ENCODE measurements at regions not wholly inside any gene's neighbourhood (a gene's known extent, or its start where the extent isn't known, plus 50 kb on each side); places are given as distances from the start of the nearest gene placed in this dataset.

- H3K9me3 ChIP-seq (ENCODE audit: control insufficient read depth in 3 of 3, low read length in 3 of 3), result peaks cover 0 to 2% (median 0%) of the 10 kb centered on the region in 3 donors
- H3K4me1 ChIP-seq (ENCODE audit: control insufficient read depth in 3 of 3, insufficient read depth in 3 of 3, low read length in 3 of 3), result no peaks in the 10 kb centered on the region
- H3K36me3 ChIP-seq (ENCODE audit: control insufficient read depth in 3 of 3, insufficient read depth in 3 of 3, low read length in 3 of 3), result no peaks in the 10 kb centered on the region
- H3K4me3 ChIP-seq (ENCODE audit: low read length in 3 of 3), result no peak overlapping the region
- H3K27ac ChIP-seq (ENCODE audit: low read depth, low read length), result no peak overlapping the region
- H3K27me3 ChIP-seq (ENCODE audit: control insufficient read depth in 3 of 3, insufficient read depth in 3 of 3, low read length in 3 of 3), result no peaks in the 10 kb centered on the region
- no peak overlapping the region for H3K9ac ChIP-seq (ENCODE audit: low read depth in 1 of 3, low read length in 3 of 3)
These were observed 966.3 kb upstream of the POU3F3 start for GRCh38 chr2:103887625-103888024.

GRCh38 chr2:103896182-103896581, 957.7 kb upstream of the POU3F3 start:
- H3K9ac ChIP-seq (ENCODE audit: low read depth in 1 of 3, low read length in 3 of 3), result no peak overlapping the region
- no peaks in the 10 kb centered on the region for H3K36me3 ChIP-seq (ENCODE audit: control insufficient read depth in 3 of 3, insufficient read depth in 3 of 3, low read length in 3 of 3)
- H3K9me3 ChIP-seq (ENCODE audit: control insufficient read depth in 3 of 3, low read length in 3 of 3), result no peaks in the 10 kb centered on the region
- H3K27ac ChIP-seq (ENCODE audit: low read depth, low read length), result no peak overlapping the region
- H3K4me1 ChIP-seq (ENCODE audit: control insufficient read depth in 3 of 3, insufficient read depth in 3 of 3, low read length in 3 of 3), result no peaks in the 10 kb centered on the region
- H3K27me3 ChIP-seq (ENCODE audit: control insufficient read depth in 3 of 3, insufficient read depth in 3 of 3, low read length in 3 of 3), result no peaks in the 10 kb centered on the region
- H3K4me3 ChIP-seq (ENCODE audit: low read length in 3 of 3), result no peak overlapping the region

GRCh38 chr2:103898561-103898960, 955.4 kb upstream of the POU3F3 start:
- no peaks in the 10 kb centered on the region for H3K27me3 ChIP-seq (ENCODE audit: control insufficient read depth in 3 of 3, insufficient read depth in 3 of 3, low read length in 3 of 3)
- no peaks in the 10 kb centered on the region for H3K9me3 ChIP-seq (ENCODE audit: control insufficient read depth in 3 of 3, low read length in 3 of 3)
- H3K4me1 ChIP-seq (ENCODE audit: control insufficient read depth in 3 of 3, insufficient read depth in 3 of 3, low read length in 3 of 3), result no peaks in the 10 kb centered on the region
- H3K4me3 ChIP-seq (ENCODE audit: low read length in 3 of 3), result no peak overlapping the region
- H3K9ac ChIP-seq (ENCODE audit: low read depth in 1 of 3, low read length in 3 of 3), result no peak overlapping the region
- no peak overlapping the region for H3K27ac ChIP-seq (ENCODE audit: low read depth, low read length)
- no peaks in the 10 kb centered on the region for H3K36me3 ChIP-seq (ENCODE audit: control insufficient read depth in 3 of 3, insufficient read depth in 3 of 3, low read length in 3 of 3)

GRCh38 chr2:103902347-103902746, 951.6 kb upstream of the POU3F3 start:
- H3K4me3 ChIP-seq (ENCODE audit: low read length in 3 of 3), result no peak overlapping the region
- H3K9me3 ChIP-seq (ENCODE audit: control insufficient read depth in 3 of 3, low read length in 3 of 3), result no peaks in the 10 kb centered on the region
- no peak overlapping the region for H3K27ac ChIP-seq (ENCODE audit: low read depth, low read length)
- H3K9ac ChIP-seq (ENCODE audit: low read depth in 1 of 3, low read length in 3 of 3), result no peak overlapping the region
- H3K36me3 ChIP-seq (ENCODE audit: control insufficient read depth in 3 of 3, insufficient read depth in 3 of 3, low read length in 3 of 3), result no peaks in the 10 kb centered on the region
- H3K27me3 ChIP-seq (ENCODE audit: control insufficient read depth in 3 of 3, insufficient read depth in 3 of 3, low read length in 3 of 3), result no peaks in the 10 kb centered on the region
- no peaks in the 10 kb centered on the region for H3K4me1 ChIP-seq (ENCODE audit: control insufficient read depth in 3 of 3, insufficient read depth in 3 of 3, low read length in 3 of 3)

- H3K4me3 ChIP-seq (ENCODE audit: low read length in 3 of 3), result no peak overlapping the region
- no peaks in the 10 kb centered on the region for H3K36me3 ChIP-seq (ENCODE audit: control insufficient read depth in 3 of 3, insufficient read depth in 3 of 3, low read length in 3 of 3)
- no peak overlapping the region for H3K9ac ChIP-seq (ENCODE audit: low read depth in 1 of 3, low read length in 3 of 3)
- no peaks in the 10 kb centered on the region for H3K27me3 ChIP-seq (ENCODE audit: control insufficient read depth in 3 of 3, insufficient read depth in 3 of 3, low read length in 3 of 3)
- no peak overlapping the region for H3K27ac ChIP-seq (ENCODE audit: low read depth, low read length)
- no peaks in the 10 kb centered on the region for H3K9me3 ChIP-seq (ENCODE audit: control insufficient read depth in 3 of 3, low read length in 3 of 3)
- H3K4me1 ChIP-seq (ENCODE audit: control insufficient read depth in 3 of 3, insufficient read depth in 3 of 3, low read length in 3 of 3), result no peaks in the 10 kb centered on the region
These were observed 932.8 kb upstream of the POU3F3 start for GRCh38 chr2:103921161-103921560.

- no peaks in the 10 kb centered on the region for H3K27me3 ChIP-seq (ENCODE audit: control insufficient read depth in 3 of 3, insufficient read depth in 3 of 3, low read length in 3 of 3)
- peaks cover 0 to 1% (median 0%) of the 10 kb centered on the region in 3 donors for H3K9me3 ChIP-seq (ENCODE audit: control insufficient read depth in 3 of 3, low read length in 3 of 3)
- H3K27ac ChIP-seq (ENCODE audit: low read depth, low read length), result no peak overlapping the region
- H3K4me1 ChIP-seq (ENCODE audit: control insufficient read depth in 3 of 3, insufficient read depth in 3 of 3, low read length in 3 of 3), result no peaks in the 10 kb centered on the region
- no peak overlapping the region for H3K4me3 ChIP-seq (ENCODE audit: low read length in 3 of 3)
- H3K9ac ChIP-seq (ENCODE audit: low read depth in 1 of 3, low read length in 3 of 3), result no peak overlapping the region
- H3K36me3 ChIP-seq (ENCODE audit: control insufficient read depth in 3 of 3, insufficient read depth in 3 of 3, low read length in 3 of 3), result no peaks in the 10 kb centered on the region
These were observed 911.7 kb upstream of the POU3F3 start for GRCh38 chr2:103942199-103942598.

GRCh38 chr2:103945083-103945482, 908.8 kb upstream of the POU3F3 start:
- no peak overlapping the region for H3K27ac ChIP-seq (ENCODE audit: low read depth, low read length)
- no peak overlapping the region for H3K9ac ChIP-seq (ENCODE audit: low read depth in 1 of 3, low read length in 3 of 3)

GRCh38 chr2:103959174-103960128, 894.5 kb upstream of the POU3F3 start:
- H3K9me3 ChIP-seq (ENCODE audit: control insufficient read depth in 3 of 3, low read length in 3 of 3), result no peaks in the 10 kb centered on the region
- H3K27me3 ChIP-seq (ENCODE audit: control insufficient read depth in 3 of 3, insufficient read depth in 3 of 3, low read length in 3 of 3), result peaks cover 0 to 3% (median 0%) of the 10 kb centered on the region in 3 donors
- H3K4me1 ChIP-seq (ENCODE audit: control insufficient read depth in 3 of 3, insufficient read depth in 3 of 3, low read length in 3 of 3), result no peaks in the 10 kb centered on the region
- no peak overlapping the region for H3K27ac ChIP-seq (ENCODE audit: low read depth, low read length)
- no peak overlapping the region for H3K9ac ChIP-seq (ENCODE audit: low read depth in 1 of 3, low read length in 3 of 3)
- no peak overlapping the region for H3K4me3 ChIP-seq (ENCODE audit: low read length in 3 of 3)
- no peaks in the 10 kb centered on the region for H3K36me3 ChIP-seq (ENCODE audit: control insufficient read depth in 3 of 3, insufficient read depth in 3 of 3, low read length in 3 of 3)

More at GRCh38 chr2:103945083-103945482, 908.8 kb upstream of the POU3F3 start:
- H3K4me1 ChIP-seq (ENCODE audit: control insufficient read depth in 3 of 3, insufficient read depth in 3 of 3, low read length in 3 of 3), result no peaks in the 10 kb centered on the region
- H3K27me3 ChIP-seq (ENCODE audit: control insufficient read depth in 3 of 3, insufficient read depth in 3 of 3, low read length in 3 of 3), result no peaks in the 10 kb centered on the region
- H3K36me3 ChIP-seq (ENCODE audit: control insufficient read depth in 3 of 3, insufficient read depth in 3 of 3, low read length in 3 of 3), result no peaks in the 10 kb centered on the region
- no peak overlapping the region for H3K4me3 ChIP-seq (ENCODE audit: low read length in 3 of 3)
- H3K9me3 ChIP-seq (ENCODE audit: control insufficient read depth in 3 of 3, low read length in 3 of 3), result no peaks in the 10 kb centered on the region

- H3K9me3 ChIP-seq (ENCODE audit: control insufficient read depth in 3 of 3, low read length in 3 of 3), result no peaks in the 10 kb centered on the region
- H3K36me3 ChIP-seq (ENCODE audit: control insufficient read depth in 3 of 3, insufficient read depth in 3 of 3, low read length in 3 of 3), result no peaks in the 10 kb centered on the region
- no peak overlapping the region for H3K9ac ChIP-seq (ENCODE audit: low read depth in 1 of 3, low read length in 3 of 3)
- peaks cover 0 to 3% (median 0%) of the 10 kb centered on the region in 3 donors for H3K27me3 ChIP-seq (ENCODE audit: control insufficient read depth in 3 of 3, insufficient read depth in 3 of 3, low read length in 3 of 3)
- no peak overlapping the region for H3K27ac ChIP-seq (ENCODE audit: low read depth, low read length)
- no peaks in the 10 kb centered on the region for H3K4me1 ChIP-seq (ENCODE audit: control insufficient read depth in 3 of 3, insufficient read depth in 3 of 3, low read length in 3 of 3)
- H3K4me3 ChIP-seq (ENCODE audit: low read length in 3 of 3), result no peak overlapping the region
These were observed 893.8 kb upstream of the POU3F3 start for GRCh38 chr2:103960129-103960513.

- Histone ChIP-seq H3K9me3 (ENCODE audit: control insufficient read depth in 3 of 3, low read length in 3 of 3) (no peaks in the 10 kb centered on the region), H3K27ac (ENCODE audit: low read depth, low read length) (no peak overlapping the region), H3K36me3 (ENCODE audit: control insufficient read depth in 3 of 3, insufficient read depth in 3 of 3, low read length in 3 of 3) (no peaks in the 10 kb centered on the region), H3K27me3 (ENCODE audit: control insufficient read depth in 3 of 3, insufficient read depth in 3 of 3, low read length in 3 of 3) (peaks cover 0 to 3% (median 0%) of the 10 kb centered on the region in 3 donors), H3K9ac (ENCODE audit: low read depth in 1 of 3, low read length in 3 of 3) (no peak overlapping the region), H3K4me1 (ENCODE audit: control insufficient read depth in 3 of 3, insufficient read depth in 3 of 3, low read length in 3 of 3) (no peaks in the 10 kb centered on the region), H3K4me3 (ENCODE audit: low read length in 3 of 3) (no peak overlapping the region)
These were observed 893.0 kb upstream of the POU3F3 start for GRCh38 chr2:103960951-103961350.

Measured in skeletal muscle tissue (tissue), 3 donors.